ENCODE measurements at regions not wholly inside any gene's neighbourhood (a gene's known extent, or its start where the extent isn't known, plus 50 kb on each side); places are given as distances from the start of the nearest gene placed in this dataset.
"Not testable (repeated sequence)": the region's sequence is repeated elsewhere in the genome, so short reads cannot be mapped to it uniquely, and the experiment has no call there.

- Histone ChIP-seq H3K36me3 (no peaks in the 10 kb centered on the region), H3K27me3 (no peaks in the 10 kb centered on the region), H3K27ac (peak overlapping the region in 1 of 2 donors; percentile 21), H3K4me3 (no peak overlapping the region), H3K4me1 (peaks cover 5 to 13% of the 10 kb centered on the region in 2 donors), H3K9me3 (no peaks in the 10 kb centered on the region)
- TF ChIP-seq POLR2A (IDR thresholded peaks at IDR 0.05) (no peak), POLR2AphosphoS5 (IDR thresholded peaks at IDR 0.05) (no peak)
- TF ChIP-seq, protein P1, sequence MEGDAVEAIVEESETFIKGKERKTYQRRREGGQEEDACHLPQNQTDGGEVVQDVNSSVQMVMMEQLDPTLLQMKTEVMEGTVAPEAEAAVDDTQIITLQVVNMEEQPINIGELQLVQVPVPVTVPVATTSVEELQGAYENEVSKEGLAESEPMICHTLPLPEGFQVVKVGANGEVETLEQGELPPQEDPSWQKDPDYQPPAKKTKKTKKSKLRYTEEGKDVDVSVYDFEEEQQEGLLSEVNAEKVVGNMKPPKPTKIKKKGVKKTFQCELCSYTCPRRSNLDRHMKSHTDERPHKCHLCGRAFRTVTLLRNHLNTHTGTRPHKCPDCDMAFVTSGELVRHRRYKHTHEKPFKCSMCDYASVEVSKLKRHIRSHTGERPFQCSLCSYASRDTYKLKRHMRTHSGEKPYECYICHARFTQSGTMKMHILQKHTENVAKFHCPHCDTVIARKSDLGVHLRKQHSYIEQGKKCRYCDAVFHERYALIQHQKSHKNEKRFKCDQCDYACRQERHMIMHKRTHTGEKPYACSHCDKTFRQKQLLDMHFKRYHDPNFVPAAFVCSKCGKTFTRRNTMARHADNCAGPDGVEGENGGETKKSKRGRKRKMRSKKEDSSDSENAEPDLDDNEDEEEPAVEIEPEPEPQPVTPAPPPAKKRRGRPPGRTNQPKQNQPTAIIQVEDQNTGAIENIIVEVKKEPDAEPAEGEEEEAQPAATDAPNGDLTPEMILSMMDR (IDR thresholded peaks at IDR 0.05), result no peak
- DNase-seq (ENCODE audit: low spot score in 2 of 2), result no peak
- intact Hi-C loops (cut with DNase I; ENCODE audit: low total_unique reads), result no loop called here
Observed at GRCh38 chr7:131035088-131035770, 292.4 kb upstream of the MKLN1 start.

DNA sequence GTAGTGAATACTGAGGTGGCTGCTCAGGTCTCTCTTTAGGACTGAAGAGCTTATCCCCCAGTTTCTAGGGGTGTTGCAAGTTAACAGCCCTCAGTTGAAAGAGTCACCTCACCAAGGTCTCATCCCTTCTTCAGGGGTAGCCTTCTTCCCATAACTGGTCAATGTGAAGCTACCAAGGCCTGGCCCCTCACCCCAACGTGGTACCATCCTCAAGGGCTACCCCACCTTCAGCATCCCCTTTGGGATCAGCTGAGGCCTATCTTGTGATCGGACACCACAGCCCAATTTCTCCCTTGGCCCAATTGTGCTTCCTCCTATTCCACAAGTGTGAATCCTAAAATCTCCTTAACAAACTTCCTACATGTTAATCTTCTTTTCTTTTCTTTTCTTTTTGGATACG, 289.5 kb upstream of the MKLN1 start:
- H3K36me3 ChIP-seq, result no peaks in the 10 kb centered on the region
- intact Hi-C loops (cut with DNase I; ENCODE audit: low total_unique reads), result no loop called here
- H3K4me3 ChIP-seq, result no peak overlapping the region
- TF ChIP-seq POLR2AphosphoS5 (IDR thresholded peaks at IDR 0.05) (no peak), POLR2A (IDR thresholded peaks at IDR 0.05) (no peak)
- TF ChIP-seq, protein P1 (IDR thresholded peaks at IDR 0.05), result no peak
- H3K4me1 ChIP-seq, result peaks cover 5 to 13% of the 10 kb centered on the region in 2 donors
- no peaks in the 10 kb centered on the region for H3K27me3 ChIP-seq
- no peaks in the 10 kb centered on the region for H3K9me3 ChIP-seq
- no peak for DNase-seq (ENCODE audit: low spot score in 2 of 2)
- peak overlapping the region in 1 of 2 donors; percentile 22 for H3K27ac ChIP-seq

DNA sequence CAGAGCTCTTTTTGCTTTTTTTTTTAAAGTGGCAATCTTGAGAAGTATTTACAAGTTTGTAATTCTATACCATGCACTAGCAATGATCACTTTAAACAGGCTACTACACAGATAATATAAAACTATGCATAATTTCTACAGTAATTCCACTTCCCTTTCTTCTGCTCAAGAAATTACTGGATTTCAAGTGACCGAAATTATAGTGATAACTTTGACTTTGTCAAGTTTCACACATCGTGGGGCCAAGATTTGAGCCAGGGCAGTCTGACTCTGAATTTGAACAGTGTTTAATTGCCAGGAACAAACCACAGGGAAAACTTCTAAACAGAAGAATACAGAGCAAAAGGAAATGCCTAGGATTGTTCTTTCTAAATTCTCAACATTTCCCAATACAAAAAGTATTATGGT, 288.3 kb upstream of the MKLN1 start:
- no peaks in the 10 kb centered on the region for H3K36me3 ChIP-seq
- peaks cover 5 to 13% of the 10 kb centered on the region in 2 donors for H3K4me1 ChIP-seq
- no peaks in the 10 kb centered on the region for H3K27me3 ChIP-seq
- intact Hi-C loops (cut with DNase I; ENCODE audit: low total_unique reads), result no loop called here
- H3K27ac ChIP-seq, result peak overlapping the region; percentile 37 to 59
- no peaks in the 10 kb centered on the region for H3K9me3 ChIP-seq
- TF ChIP-seq, protein P1 (IDR thresholded peaks at IDR 0.05), result no peak
- no peak for TF ChIP-seq POLR2AphosphoS5 (IDR thresholded peaks at IDR 0.05)
- TF ChIP-seq POLR2A (IDR thresholded peaks at IDR 0.05), result no peak
- H3K4me3 ChIP-seq, result no peak overlapping the region
- no peak for DNase-seq (ENCODE audit: low spot score in 2 of 2)

DNA sequence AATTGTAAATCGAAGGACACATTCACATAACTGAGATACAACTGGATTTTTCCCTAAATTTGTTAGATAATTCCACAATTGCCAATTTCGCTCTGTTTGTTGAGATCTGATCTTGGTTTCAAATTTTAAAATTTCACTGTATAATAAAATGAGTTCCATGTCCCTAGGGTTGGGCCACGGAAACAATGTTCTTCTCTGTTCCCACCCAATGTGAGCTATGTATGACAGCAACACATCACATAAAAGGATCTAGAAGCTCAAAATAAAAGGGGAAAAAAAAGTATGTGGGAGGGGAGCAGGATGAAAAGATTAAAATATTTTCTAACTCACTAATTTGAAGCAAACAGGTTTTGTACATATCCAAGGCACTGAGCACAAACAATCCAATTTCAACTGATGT, 287.8 kb upstream of the MKLN1 start:
- Histone ChIP-seq H3K27me3 (no peaks in the 10 kb centered on the region), H3K4me3 (no peak overlapping the region), H3K9me3 (no peaks in the 10 kb centered on the region), H3K27ac (peak overlapping the region; percentile 37 to 59), H3K36me3 (no peaks in the 10 kb centered on the region), H3K4me1 (peaks cover 5 to 13% of the 10 kb centered on the region in 2 donors)
- intact Hi-C loops (cut with DNase I; ENCODE audit: low total_unique reads), result no loop called here
- TF ChIP-seq POLR2A (IDR thresholded peaks at IDR 0.05) (no peak), POLR2AphosphoS5 (IDR thresholded peaks at IDR 0.05) (no peak)
- TF ChIP-seq, protein P1 (IDR thresholded peaks at IDR 0.05), result no peak
- DNase-seq (ENCODE audit: low spot score in 2 of 2), result no peak

GRCh38 chr7:131040467-131040932, 287.2 kb upstream of the MKLN1 start:
- Histone ChIP-seq H3K4me3 (peak overlapping the region in 1 of 3 donors; percentile 4), H3K27me3 (no peaks in the 10 kb centered on the region), H3K4me1 (peaks cover 5 to 13% of the 10 kb centered on the region in 2 donors), H3K9me3 (no peaks in the 10 kb centered on the region), H3K27ac (peak overlapping the region; percentile 2 to 37), H3K36me3 (no peaks in the 10 kb centered on the region)
- intact Hi-C loops (cut with DNase I; ENCODE audit: low total_unique reads), result no loop called here
- DNase-seq (ENCODE audit: low spot score in 2 of 2), result no peak
- TF ChIP-seq POLR2A (IDR thresholded peaks at IDR 0.05), result no peak
- TF ChIP-seq POLR2AphosphoS5 (IDR thresholded peaks at IDR 0.05), result peak in 1 of 3 donors; percentile 37
- TF ChIP-seq, protein P1 (IDR thresholded peaks at IDR 0.05), result peak; percentile 89 to 93 (median 91)

GRCh38 chr7:131041012-131041695, 286.5 kb upstream of the MKLN1 start:
- H3K27me3 ChIP-seq; H3K9me3 ChIP-seq; H3K36me3 ChIP-seq; DNase-seq (ENCODE audit: low spot score in 2 of 2); H3K4me3 ChIP-seq; intact Hi-C loops (cut with DNase I; ENCODE audit: low total_unique reads): not testable (repeated sequence)
- Histone ChIP-seq H3K4me1 (peaks cover 5 to 13% of the 10 kb centered on the region in 2 donors), H3K27ac (peak overlapping the region; percentile 2 to 37)
